Ramos (cell line): ENCODE measurements at regions not wholly inside any gene's neighbourhood (a gene's known extent, or its start where the extent isn't known, plus 50 kb on each side); places are given as distances from the start of the nearest gene placed in this dataset.
"Not testable (repeated sequence)": the region's sequence is repeated elsewhere in the genome, so short reads cannot be mapped to it uniquely, and the experiment has no call there.

Source experiments
- in situ Hi-C: fragments of 300-500 bp; cut with MboI; formaldehyde crosslinking; loops from one replicate; pipeline ENCODE4 v1.14.3; 2022; ENCODE audit warnings: low sequenced_read_pairs; ENCODE audit not compliant: unreplicated experiment

DNA sequence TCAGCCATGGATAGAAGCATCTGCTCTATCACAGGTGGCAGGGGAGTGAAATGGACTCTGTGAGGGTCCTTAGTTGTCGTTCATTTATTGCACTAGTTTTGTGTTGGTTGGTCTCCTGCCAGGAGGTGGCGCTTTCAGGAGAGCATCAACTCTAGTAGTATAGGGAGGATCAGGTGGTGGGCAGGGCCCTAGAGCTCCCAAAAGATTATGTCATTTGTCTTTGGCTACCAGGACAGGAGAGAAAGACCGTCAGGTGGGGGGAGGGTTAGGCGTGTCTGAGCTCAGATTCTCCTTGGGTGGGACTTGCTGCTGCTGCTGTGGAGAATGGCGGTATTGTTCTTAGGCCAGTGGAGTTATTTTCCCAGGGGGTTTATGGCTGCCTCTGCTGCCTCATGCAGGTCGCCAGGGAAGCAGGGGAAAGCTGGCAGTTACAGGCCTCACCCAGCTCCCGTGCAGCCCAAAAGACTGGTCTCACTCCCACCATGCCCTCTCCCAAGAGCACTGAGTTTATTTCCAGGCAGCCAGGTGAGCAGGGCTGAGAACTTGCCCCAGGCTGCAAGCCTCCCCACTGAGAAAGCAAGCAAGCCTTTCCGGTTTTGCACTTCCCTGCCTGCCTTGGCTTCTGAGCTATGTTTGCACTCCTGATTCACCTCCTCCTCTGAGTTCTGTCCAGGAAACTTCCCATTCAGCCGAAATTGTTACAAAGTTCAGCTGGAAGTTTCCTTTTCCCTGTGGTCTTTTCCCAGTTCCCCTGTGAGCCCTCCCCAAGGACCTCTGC lies 317.3 kb downstream of the TAF11L14 start:
- in situ Hi-C loops = no loop called here

DNA sequence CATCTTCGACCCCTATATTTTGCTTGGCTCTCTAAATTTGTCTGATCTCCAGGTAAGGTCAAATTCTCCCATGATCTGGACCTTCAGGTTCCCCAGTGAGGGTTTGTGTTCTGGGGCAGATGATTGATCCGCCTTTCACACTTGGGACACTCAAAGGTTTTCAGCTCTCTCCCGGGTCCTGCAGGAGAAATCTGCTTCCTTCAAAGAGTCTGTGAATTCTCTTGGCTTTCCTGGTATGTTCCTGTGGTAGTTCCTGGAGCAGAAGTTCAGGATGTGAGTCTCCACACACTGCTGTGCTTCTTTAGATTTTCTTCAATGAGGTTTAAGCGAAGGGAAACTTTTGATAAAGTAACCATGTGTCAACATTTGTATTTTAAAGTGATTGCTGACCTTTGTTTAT lies 318.0 kb downstream of the TAF11L14 start:
- in situ Hi-C loops = no loop called here

DNA sequence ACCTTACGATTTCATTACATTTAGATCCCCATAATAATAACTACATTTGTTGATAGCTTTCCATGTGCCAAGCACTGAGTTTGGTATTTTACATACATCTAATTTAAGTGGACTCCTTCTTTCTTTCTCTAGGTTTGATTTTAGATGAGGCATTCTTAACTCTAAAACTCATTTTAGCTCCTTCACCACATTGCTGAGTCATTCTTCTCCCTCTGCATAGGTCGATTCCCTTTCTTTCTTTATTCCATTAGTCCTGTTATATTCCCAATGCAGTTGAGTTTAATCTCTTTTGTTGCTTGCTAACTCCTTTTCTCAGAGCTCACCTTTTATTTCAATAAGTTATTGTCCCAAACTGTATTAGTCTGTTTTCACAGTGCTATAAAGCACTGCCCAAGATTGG lies 329.8 kb downstream of the TAF11L14 start:
- in situ Hi-C loops = no loop called here

DNA sequence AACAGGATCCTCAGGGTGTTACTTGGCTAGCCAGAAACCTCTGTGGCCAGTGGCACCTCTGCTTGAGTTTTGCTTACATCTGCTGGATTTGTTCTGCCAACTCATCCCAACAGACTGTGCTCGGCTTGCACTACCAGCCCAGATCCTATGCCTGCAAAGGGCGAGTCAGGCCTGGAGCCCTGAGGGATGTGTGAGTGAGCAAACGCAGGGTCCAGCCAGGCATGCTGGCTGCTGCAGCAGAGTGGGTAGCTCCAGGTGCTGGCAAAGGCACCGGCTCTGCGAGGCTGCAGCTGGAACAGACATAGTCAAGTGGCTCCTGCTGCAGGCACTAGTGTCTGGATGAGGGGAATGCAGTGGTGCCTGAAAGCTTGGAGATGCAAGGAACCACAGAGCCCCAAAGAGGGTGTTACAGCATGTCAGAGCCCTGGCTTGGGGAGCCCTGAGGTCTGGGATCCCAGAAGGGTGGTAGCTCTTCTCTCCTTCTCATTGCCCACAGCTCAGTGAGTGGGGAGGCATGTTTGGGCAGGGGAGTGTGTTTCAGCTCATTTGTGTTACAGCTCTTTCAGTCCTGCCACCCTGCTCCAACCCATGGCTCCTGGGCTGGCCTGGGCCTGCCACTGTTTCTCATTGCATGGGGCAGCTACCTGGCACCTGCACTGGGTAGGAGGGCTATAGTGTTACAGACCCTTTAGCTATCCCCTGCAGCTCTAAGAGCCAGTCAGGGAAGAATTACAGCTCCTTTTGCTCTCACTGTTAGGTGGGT lies 332.6 kb downstream of the TAF11L14 start:
- in situ Hi-C loops = no loop called here

DNA sequence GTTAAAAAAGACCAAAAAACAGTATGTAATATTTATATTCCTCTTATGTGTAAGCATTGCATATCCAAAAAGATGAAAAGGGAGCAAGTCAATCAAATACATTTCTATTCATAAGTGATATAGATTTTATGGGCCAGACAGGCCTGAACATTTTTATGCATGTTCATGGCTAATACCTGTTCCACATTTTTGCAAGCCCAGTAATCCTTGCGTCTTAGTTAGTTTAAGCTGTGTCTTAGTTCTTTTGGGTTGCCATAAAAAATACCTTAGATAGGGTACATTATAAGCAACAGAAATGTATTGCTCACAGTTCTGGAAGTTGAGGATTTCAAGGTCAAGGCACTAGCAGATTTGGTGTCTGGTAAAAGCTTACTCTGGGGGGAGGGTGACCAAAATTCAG lies 342.1 kb downstream of the TAF11L14 start:
- in situ Hi-C loops = no loop called here

DNA sequence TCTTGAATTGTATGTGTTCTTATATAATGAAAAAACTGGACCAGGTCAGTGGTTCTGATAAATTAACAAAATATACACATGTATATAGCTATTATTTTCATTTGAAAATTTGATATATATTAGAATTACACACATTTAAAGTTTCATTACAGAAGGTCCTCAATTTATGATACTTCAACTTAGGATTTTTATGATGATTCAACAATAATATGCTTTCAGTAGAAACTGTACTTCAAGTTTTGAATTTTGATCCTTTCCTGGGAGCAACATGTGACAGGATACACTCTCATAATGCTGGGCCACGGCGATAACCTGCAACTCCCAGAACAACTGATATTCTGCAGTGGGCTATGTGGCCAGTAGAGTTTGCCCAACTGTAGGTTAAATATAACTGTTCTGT lies 344.7 kb downstream of the TAF11L14 start:
- in situ Hi-C loops = no loop called here

DNA sequence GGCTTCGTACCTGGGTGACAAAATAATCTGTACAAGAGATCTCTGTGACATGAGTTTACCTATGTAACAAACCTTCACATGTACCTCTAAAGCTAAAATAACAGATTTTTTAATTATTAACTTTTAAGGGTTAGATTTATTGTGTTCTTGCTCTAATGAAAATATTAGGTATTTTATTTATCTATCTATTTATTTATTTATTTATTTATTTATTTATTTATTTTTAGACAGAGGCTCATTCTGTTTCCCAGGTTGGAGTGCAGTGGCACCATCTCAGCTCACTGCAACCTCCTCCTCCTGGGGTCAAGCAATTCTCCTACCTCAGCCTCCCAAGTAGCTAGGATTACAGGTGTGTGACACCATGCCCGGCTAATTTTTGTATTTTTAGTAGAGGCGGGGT lies 348.4 kb downstream of the TAF11L14 start:
- in situ Hi-C loops = not testable (repeated sequence)

DNA sequence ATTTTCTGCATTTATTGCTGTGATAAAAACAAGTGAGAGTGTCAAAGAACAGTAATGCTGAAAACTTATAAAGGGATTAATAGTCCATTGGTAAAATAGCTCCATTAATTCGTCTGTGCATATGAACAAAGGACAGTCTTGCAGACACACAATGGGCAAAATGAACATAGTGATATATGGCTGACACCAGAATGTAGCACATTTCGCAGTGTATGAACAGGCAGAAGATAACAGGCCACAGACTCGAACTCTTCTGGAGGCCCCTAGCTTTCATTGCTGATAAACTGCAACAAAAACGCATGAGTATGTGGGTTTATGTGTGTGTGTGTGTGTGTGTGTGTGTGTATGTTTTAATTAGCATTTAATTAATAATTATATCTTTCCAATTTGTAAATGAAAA lies 354.8 kb downstream of the TAF11L14 start:
- in situ Hi-C loops = no loop called here

DNA sequence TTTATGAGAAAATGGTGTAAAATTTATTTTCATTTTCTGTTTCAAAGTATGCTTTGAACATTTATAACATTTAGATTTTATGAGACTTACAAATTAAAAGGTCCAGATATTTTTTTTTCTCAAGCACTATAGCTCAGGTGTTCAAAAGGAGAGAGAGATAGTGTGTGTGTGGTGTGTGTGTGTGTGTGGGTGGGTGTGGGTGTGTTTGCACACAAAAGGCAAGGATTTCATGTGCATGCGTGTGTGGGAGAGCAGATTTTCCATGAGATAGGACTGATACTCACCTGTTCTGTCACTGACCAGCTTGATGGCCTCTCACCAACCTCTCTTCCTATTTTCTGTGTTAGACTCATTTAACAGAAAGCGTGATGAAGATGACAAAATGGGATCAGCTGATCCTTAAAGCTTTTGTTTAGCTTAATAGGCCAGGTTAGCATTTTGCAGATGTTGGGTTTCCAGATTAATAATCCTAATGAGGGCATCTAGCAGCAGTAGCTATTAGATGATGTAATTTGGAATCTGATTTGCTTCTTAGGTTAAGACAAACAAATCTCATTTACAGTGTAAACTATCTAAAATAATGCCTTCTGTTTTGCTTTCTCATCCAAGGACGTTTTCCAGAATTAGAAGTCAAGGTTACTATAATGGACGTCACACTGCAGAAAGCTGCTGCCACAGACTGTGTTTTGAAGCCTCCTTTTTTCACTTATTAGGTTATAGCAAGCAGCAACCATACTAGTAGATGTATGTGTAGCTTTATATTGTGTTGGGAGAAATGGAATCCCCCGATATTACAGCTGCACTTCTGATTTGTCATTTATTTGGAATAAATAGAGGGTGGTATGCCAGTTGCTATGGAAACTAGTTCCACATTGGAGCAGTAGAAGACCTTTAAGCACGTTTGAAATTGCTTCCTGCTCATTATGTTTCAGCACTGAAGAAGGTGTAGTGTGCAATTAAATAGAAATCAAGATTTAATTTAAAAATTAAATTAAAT lies 355.6 kb downstream of the TAF11L14 start:
- in situ Hi-C loops = no loop called here

DNA sequence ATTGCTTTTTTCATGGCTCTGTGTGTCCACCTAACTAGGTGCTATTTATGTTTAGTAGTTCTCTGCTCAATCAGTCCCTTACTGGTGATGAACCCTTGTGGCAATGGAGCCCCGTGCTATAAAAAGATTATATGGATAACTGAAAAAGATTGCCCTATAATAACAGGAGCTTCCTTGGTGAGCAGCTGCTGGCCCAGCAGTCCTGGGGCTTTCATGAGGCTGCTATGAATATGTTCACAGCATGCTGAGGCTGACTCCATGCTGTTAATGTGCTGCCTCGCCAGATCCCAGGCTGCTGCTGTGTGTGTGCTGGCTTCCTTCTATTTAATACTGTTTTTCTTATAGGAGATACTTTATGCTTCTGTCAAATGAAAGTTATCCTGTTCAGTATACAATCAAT lies 357.5 kb downstream of the TAF11L14 start:
- in situ Hi-C loops = no loop called here

DNA sequence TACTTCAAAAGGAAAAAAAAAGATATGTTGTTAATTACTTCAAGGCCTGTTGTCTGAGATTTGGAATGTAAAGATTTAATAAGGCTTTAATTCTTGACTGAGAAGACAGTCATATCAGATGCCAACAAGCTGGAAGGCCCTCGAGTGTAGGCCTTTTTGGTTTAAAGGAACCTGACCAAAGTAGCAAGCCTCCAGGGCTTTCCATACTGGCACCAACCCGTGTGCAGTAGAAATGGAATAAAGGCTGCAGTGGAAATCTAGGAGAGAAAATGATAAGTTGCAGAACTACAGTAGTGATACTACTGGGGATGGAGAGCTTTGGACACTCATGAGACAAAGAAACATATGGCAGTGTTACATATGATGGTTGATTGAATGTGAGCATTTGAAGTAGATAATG lies 358.0 kb downstream of the TAF11L14 start:
- in situ Hi-C loops = no loop called here

DNA sequence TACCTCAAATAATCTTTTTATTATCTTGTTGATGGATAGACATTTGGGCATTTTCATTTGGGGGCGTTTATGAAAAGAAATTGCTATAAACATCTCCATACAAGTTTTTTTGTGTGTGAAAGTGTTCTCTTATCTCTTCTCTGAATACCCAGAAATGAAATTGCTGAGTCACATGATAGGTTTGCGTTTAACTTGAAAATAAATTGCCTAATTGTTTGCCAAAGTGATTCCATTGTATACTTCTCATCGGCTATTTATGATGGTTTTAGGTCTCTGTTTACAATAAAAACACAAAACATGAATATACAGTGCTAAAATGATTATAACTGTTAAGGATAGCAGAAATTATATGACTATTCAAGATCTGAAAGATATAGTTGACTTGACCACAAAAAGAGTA lies 361.7 kb downstream of the TAF11L14 start:
- in situ Hi-C loops = no loop called here

DNA sequence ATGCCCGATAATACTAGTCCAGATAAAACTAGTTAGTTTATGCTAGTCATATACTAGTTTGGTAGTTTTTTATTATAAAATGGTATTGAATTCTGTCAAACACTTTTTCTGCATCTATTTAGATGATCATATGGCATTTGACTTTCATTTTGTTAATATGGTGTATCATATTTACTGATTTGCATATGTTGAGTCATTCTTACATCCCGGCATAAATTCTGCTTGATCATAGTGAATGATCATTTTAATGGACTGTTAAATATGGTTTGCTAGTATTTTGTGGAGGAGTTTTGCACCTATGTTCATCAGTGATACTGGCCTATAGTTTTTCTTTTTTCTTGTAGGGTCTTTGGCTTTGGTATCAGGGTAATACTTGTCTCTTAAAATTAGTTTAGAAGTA lies 365.6 kb downstream of the TAF11L14 start:
- in situ Hi-C loops = no loop called here

DNA sequence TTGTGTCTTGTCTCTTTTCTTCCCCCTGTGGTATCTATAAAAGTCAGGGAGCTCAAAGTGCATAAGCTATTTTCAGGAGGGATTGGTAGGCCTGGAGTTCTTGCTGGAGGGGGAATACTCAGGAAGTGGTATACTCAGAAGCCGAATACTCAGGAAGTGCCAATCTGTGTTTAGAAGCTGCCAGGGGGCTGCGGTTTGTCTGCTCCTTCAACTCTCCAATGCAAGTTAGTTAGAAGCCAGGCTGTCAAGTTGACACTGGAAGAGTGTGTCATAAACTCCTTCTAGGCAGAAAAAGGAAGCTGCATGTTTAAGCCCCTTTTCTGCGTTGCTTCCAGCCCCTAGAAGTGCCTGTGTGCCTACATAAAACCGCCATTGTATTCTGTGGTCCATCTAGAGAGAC lies 366.5 kb downstream of the TAF11L14 start:
- in situ Hi-C loops = no loop called here

DNA sequence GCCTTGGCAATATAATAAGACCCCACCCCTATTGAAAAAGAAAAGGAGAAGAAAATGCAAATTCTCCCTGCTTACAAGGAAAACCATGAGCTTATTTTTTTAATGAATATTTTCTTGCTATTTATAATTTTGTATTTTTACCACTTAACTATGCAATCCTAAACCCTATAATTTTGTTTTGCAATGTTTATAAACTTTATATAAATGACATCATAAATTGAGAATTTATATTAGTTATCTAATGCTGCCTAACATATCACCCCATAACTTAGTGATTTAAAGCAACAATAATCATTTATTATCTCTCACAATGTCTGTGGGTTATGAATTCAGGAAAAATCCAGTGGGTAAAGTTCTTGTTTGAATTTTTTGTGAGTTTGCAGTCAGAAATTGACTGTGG lies 369.1 kb downstream of the TAF11L14 start:
- in situ Hi-C loops = no loop called here

DNA sequence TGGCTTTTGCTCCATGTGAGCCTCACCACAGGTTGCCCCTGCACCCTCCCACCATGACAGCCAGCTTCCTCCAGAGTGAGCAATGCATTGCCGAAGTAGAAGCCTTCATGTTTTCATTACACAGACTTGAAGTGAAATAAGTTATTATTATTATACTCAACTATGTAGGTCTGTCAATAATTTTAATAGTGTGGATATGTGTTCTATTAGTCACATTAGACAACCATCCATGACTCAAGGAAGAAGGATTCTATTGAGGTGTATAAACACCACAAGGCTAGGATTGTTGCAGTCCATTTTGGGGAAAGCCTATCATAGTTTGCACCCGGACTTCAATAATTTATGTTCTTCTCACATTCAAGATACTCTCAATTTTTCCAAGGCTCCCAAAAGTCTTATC lies 369.5 kb downstream of the TAF11L14 start:
- in situ Hi-C loops = no loop called here

DNA sequence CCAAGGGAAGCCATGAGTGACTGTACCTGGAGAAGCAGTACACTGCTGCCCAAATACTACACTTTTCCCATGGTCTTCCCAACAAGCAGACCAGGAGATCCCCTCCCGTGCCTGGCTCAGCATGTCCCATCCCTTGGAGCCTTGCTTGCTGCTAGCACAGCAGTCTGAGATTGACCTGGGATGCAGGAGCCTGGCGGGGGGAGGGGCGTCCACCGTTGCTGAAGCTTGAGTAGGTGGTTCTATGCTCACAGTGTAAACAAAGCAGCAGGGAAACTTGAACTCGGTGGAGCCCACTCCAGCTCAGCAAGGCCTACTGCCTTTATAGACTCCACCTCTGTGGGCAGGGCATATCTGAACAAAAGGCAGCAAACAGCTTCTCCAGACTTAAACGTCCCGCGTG lies 372.0 kb downstream of the TAF11L14 start:
- in situ Hi-C loops = not testable (repeated sequence)

DNA sequence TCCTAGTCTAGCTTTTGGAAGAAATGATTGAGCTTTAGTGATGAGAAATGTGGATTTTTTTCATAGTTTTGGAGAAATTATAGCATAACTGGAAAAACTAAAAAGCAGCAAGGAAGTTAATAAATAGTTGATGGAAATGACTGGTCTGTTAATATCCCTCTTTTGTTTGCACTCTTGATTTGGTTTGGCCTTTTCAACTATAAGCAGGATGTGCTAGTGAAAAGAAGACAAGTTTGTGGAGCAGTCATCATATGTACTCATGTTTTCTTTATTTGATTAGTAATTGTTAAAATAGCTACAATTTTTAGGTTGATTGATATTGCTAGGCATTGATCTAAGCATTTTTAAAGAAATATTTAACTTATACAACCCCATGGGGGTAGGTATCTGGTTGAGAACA lies 374.7 kb downstream of the TAF11L14 start:
- in situ Hi-C loops = no loop called here

DNA sequence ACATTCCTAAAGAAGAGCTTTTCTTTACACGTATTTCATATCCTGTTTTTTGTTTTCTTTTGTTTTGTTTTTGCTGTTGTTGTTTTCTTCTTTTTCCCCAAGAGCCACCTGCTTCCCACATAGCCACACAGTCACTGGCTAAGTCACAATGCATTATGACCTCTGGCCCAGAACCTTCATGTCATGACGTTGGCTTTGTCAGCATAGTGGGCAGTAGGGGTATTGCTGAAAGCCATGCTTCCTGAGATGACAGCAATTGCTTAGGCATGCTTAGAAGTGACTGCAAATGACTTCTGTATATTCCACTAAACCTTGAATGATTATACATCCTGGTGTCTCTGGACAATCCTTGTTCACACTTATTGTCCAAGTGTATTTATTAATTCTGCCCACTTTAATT lies 375.8 kb downstream of the TAF11L14 start:
- in situ Hi-C loops = no loop called here

DNA sequence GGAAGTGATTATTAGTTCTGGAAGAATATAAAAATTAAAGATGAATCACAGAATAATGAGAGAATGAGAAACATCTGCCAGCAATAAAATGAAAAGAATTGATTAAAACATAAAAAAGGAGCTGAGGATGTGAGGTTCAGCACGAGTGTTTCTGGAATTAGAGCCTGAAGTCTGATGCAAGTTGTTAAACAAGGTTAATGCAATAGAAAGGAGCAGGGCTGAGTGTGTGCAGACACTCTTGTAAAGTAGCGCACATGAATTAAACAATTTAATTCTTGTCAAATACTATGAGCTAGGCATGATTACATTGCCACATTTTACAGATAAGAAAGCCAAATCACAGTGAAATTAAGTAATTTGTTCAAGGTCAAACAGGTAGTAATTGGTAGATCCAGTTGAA lies 384.2 kb downstream of the TAF11L14 start:
- in situ Hi-C loops = no loop called here

DNA sequence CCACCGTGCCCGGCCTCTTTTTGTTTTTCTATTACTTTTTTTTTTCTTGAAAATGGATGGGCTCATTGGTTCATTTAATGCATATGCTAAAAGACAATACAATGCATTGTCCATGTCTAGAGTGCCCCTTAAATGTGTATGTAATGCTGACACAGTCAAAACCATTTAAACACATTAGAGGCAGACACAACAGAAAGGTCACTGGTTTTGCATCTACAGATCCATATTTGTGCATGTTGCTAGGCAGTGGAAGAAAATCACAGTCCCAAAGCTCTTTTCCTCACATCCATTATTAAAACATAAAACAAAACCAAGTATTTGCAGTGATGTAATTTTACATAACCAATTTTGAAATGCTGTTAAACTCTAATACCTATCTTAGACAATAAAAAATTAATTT lies 389.0 kb downstream of the TAF11L14 start:
- in situ Hi-C loops = no loop called here
